Epithelial cell of esophagus (primary cell): ENCODE measurements at regions not wholly inside any gene's neighbourhood (a gene's known extent, or its start where the extent isn't known, plus 50 kb on each side); places are given as distances from the start of the nearest gene placed in this dataset.

Experiments used
- DNase-seq: peaks from one replicate; pipeline ENCODE4 v3.0.0; 2010; ENCODE audit warnings: low read depth
- H3K4me3 ChIP-seq: 2 replicates; pipeline ENCODE4 v1.5.1; 2011; ENCODE audit warnings: mild to moderate bottlenecking, low read length, control low read depth
- TF ChIP-seq, protein P1 (sequence below): IDR thresholded peaks from 2 replicates; pipeline ENCODE4 v1.5.1; 2011; ENCODE audit warnings: low read depth, mild to moderate bottlenecking, low read length, control low read depth, inconsistent platforms; ENCODE audit not compliant: insufficient read depth; ENCODE audit errors: missing control alignments

DNA sequence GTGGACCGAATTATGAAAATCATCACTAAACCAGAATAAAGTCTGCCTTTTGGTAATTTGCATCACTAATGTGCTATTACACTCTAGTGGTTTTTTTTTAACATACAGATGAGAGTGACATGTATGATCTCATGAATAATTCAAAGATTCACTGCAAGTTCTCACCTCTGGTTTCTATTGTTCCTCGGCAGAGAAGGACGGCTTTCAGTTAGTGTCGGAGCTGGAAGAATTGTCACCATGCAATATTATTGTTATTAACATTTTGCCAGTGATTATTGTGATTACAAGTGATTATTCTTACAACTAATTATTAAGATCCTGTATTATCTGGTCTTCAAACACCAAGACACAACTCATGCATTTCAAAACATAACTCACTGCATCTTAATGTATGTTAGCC lies 366.6 kb upstream of the RPS23 start:
- DNase-seq = no peak
- TF ChIP-seq, protein P1, sequence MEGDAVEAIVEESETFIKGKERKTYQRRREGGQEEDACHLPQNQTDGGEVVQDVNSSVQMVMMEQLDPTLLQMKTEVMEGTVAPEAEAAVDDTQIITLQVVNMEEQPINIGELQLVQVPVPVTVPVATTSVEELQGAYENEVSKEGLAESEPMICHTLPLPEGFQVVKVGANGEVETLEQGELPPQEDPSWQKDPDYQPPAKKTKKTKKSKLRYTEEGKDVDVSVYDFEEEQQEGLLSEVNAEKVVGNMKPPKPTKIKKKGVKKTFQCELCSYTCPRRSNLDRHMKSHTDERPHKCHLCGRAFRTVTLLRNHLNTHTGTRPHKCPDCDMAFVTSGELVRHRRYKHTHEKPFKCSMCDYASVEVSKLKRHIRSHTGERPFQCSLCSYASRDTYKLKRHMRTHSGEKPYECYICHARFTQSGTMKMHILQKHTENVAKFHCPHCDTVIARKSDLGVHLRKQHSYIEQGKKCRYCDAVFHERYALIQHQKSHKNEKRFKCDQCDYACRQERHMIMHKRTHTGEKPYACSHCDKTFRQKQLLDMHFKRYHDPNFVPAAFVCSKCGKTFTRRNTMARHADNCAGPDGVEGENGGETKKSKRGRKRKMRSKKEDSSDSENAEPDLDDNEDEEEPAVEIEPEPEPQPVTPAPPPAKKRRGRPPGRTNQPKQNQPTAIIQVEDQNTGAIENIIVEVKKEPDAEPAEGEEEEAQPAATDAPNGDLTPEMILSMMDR = no peak
- H3K4me3 ChIP-seq = no peak overlapping the region

DNA sequence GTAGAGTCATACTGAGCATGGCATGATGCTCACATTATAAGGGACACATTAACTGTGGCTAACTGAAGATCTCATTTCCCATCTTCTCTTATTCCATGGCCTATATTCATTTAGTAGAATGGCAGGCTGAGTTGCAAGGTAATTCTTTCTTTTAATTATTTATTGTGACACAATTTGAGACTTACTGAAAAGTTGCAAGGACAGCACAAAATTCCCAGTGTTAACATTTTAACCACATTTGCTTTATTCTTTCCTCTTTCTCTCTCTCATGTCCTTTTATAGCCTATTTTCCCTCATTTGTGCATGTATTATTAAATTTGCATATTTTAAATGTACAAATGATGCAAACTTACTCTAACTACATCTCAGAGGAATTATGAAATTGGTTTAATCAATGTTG lies 366.1 kb upstream of the RPS23 start:
- H3K4me3 ChIP-seq = no peak overlapping the region
- TF ChIP-seq, protein P1 = no peak
- DNase-seq = no peak

- peak; percentile 48 for DNase-seq
- TF ChIP-seq, protein P1 = no peak
- no peak overlapping the region for H3K4me3 ChIP-seq
Measured at GRCh38 chr5:82642313-82642712, 364.2 kb upstream of the RPS23 start.

- TF ChIP-seq, protein P1 = peak; percentile 77
- no peak overlapping the region for H3K4me3 ChIP-seq
- peak; percentile 87 for DNase-seq
Measured at GRCh38 chr5:82641331-82642003, 363.3 kb upstream of the RPS23 start.

DNA sequence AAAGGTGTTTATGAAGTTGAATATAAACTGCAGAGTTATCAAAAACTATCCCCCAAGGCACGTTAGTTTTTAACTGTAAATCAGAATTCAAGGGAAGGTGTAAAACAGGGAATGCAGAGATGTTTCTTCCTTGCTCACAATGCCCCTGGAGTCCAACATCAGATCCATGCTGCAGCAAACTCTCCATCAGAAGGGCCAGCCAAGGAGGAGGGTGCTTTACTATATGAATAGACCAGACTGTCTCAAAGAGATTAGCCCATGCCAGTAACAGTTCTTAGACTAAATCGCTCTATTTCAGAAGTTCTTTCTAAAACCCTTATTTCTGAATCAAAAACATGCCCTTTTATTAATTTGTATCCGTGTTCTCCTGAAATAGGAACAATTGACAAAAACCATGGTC lies 362.8 kb upstream of the RPS23 start:
- H3K4me3 ChIP-seq = no peak overlapping the region
- TF ChIP-seq, protein P1 = no peak
- no peak for DNase-seq

GRCh38 chr5:82639393-82640144 lies 361.4 kb upstream of the RPS23 start:
- TF ChIP-seq, protein P1 = no peak
- no peak overlapping the region for H3K4me3 ChIP-seq
- no peak for DNase-seq
